G401 (cell line): ENCODE measurements at regions not wholly inside any gene's neighbourhood (a gene's known extent, or its start where the extent isn't known, plus 50 kb on each side); places are given as distances from the start of the nearest gene placed in this dataset.
"Not testable (repeated sequence)": the region's sequence is repeated elsewhere in the genome, so short reads cannot be mapped to it uniquely, and the experiment has no call there.

Experiments
- DNase-seq: peaks from one replicate; pipeline ENCODE4 v3.0.0-alpha.2; 2015; ENCODE audit warnings: low spot score
- in situ Hi-C: cut with HindIII; loops from 2 replicates; pipeline ENCODE4 v1.10.0; 2016; ENCODE audit warnings: low sequenced_read_pairs, mixed read lengths

GRCh38 chr17:31650756-31651520, 208.1 kb downstream of the COPRS start:
- no peak for DNase-seq
- in situ Hi-C loops: no loop called here

- in situ Hi-C loops: no loop called here
- no peak for DNase-seq
These were observed 209.7 kb downstream of the COPRS start for GRCh38 chr17:31649302-31649701.

- in situ Hi-C loops: no loop called here
- no peak for DNase-seq
These were observed 211.4 kb downstream of the COPRS start for GRCh38 chr17:31647661-31648060.

- DNase-seq: no peak
- in situ Hi-C loops: no loop called here
These were observed 212.4 kb downstream of the COPRS start for GRCh38 chr17:31646642-31647041.

GRCh38 chr17:31645351-31645750, 213.7 kb downstream of the COPRS start:
- no peak for DNase-seq
- in situ Hi-C loops: no loop called here

GRCh38 chr17:31631766-31632165, 227.3 kb downstream of the COPRS start:
- DNase-seq: peak; percentile 86
- in situ Hi-C loops: no loop called here

- in situ Hi-C loops, DNase-seq: not testable (repeated sequence)
These were observed 228.2 kb downstream of the COPRS start for GRCh38 chr17:31630866-31631265.

- peak; percentile 77 for DNase-seq
- in situ Hi-C loops: no loop called here
These were observed 229.2 kb downstream of the COPRS start for GRCh38 chr17:31629696-31630470.

- in situ Hi-C loops: no loop called here
These were observed 231.1 kb downstream of the COPRS start for GRCh38 chr17:31627960-31628359.

GRCh38 chr17:31623990-31624389, 232.5 kb downstream of the RAB11FIP4 start:
- in situ Hi-C loops: no loop called here
- no peak for DNase-seq

More at GRCh38 chr17:31627960-31628359, 231.1 kb downstream of the COPRS start:
- DNase-seq: no peak

GRCh38 chr17:31622500-31622899, 231.0 kb downstream of the RAB11FIP4 start:
- no peak for DNase-seq
- in situ Hi-C loops: no loop called here

GRCh38 chr17:31621566-31621965, 230.1 kb downstream of the RAB11FIP4 start:
- DNase-seq: no peak
- in situ Hi-C loops: no loop called here

- DNase-seq, in situ Hi-C loops: not testable (repeated sequence)
These were observed 219.6 kb downstream of the RAB11FIP4 start for GRCh38 chr17:31611053-31611452.

- peak; percentile 18 for DNase-seq
- in situ Hi-C loops: no loop called here
These were observed 218.8 kb downstream of the RAB11FIP4 start for GRCh38 chr17:31609996-31610910.

GRCh38 chr17:31609331-31609730, 217.9 kb downstream of the RAB11FIP4 start:
- in situ Hi-C loops: no loop called here
- DNase-seq: no peak

- DNase-seq: no peak
- in situ Hi-C loops: no loop called here
These were observed 217.3 kb downstream of the RAB11FIP4 start for GRCh38 chr17:31608659-31609254.

GRCh38 chr17:31605761-31606160, 214.3 kb downstream of the RAB11FIP4 start:
- in situ Hi-C loops: no loop called here
- DNase-seq: no peak

GRCh38 chr17:31604936-31605335, 213.5 kb downstream of the RAB11FIP4 start:
- in situ Hi-C loops: no loop called here
- no peak for DNase-seq

GRCh38 chr17:31600144-31600543, 208.7 kb downstream of the RAB11FIP4 start:
- DNase-seq, in situ Hi-C loops: not testable (repeated sequence)
